Stomach (tissue), 4 donors: ENCODE measurements at regions not wholly inside any gene's neighbourhood (a gene's known extent, or its start where the extent isn't known, plus 50 kb on each side); places are given as distances from the start of the nearest gene placed in this dataset.

Experiments used
- CTCF ChIP-seq, 7 experiments: fragments of 450-650 bp in 4 of 7; fragments of 200-600 bp in 3 of 7; sonication (generic) in 3 of 7; IDR thresholded peaks; one replicate each; pipeline ENCODE4 v1.5.1; 2016 to 2019; ENCODE audit warnings: antibody characterized with exemption in 7 of 7, control low read depth in 2 of 7, mild to moderate bottlenecking in 1 of 7
- POLR2A ChIP-seq, 4 donors: fragments of 450-650 bp; IDR thresholded peaks; one replicate each; pipeline ENCODE4 v1.6.1; 2016; ENCODE audit warnings: antibody characterized with exemption in 4 of 4, control low read depth in 2 of 4, mild to moderate bottlenecking in 1 of 4, moderate library complexity in 1 of 4

- TF ChIP-seq CTCF (IDR thresholded peaks at IDR 0.05), result no peak
- no peak for TF ChIP-seq POLR2A (IDR thresholded peaks at IDR 0.05)
Measured at GRCh38 chr4:53680598-53680997, 89.3 kb upstream of the LNX1 start.
